ENCODE measurements at regions not wholly inside any gene's neighbourhood (a gene's known extent, or its start where the extent isn't known, plus 50 kb on each side); places are given as distances from the start of the nearest gene placed in this dataset.
A peak's percentile ranks its signal among the peaks of the same experiment; 100 is the strongest.

- TF ChIP-seq CTCF (IDR thresholded peaks at IDR 0.05), result no peak
Observed at GRCh38 chr13:64540976-64541375, 2689.2 kb downstream of the PCDH9 start.

- TF ChIP-seq CTCF (IDR thresholded peaks at IDR 0.05), result no peak
Observed at GRCh38 chr13:64540468-64540867, 2689.7 kb downstream of the PCDH9 start.

GRCh38 chr13:64538711-64539110 lies 2691.4 kb downstream of the PCDH9 start:
- no peak for TF ChIP-seq CTCF (IDR thresholded peaks at IDR 0.05)

- no peak for TF ChIP-seq CTCF (IDR thresholded peaks at IDR 0.05)
Observed at GRCh38 chr13:64534302-64534701, 2695.8 kb downstream of the PCDH9 start.

- no peak for TF ChIP-seq CTCF (IDR thresholded peaks at IDR 0.05)
Observed at GRCh38 chr13:64531400-64531799, 2698.7 kb downstream of the PCDH9 start.

- peak; percentile 51; the same call in 1 of the 2 replicates for TF ChIP-seq CTCF (IDR thresholded peaks at IDR 0.05)
Observed at GRCh38 chr13:64529874-64530485, 2700.2 kb downstream of the PCDH9 start.

GRCh38 chr13:64528838-64529237 lies 2701.3 kb downstream of the PCDH9 start:
- no peak for TF ChIP-seq CTCF (IDR thresholded peaks at IDR 0.05)

- no peak for TF ChIP-seq CTCF (IDR thresholded peaks at IDR 0.05)
Observed at GRCh38 chr13:64527561-64527960, 2702.6 kb downstream of the PCDH9 start.

Data from LNCAP (cell line).